Gastroesophageal sphincter (tissue), 3 donors: ENCODE measurements at regions not wholly inside any gene's neighbourhood (a gene's known extent, or its start where the extent isn't known, plus 50 kb on each side); places are given as distances from the start of the nearest gene placed in this dataset.

Source experiments
- CTCF ChIP-seq, 4 experiments: fragments of 200-600 bp in 2 of 4; fragments of 450-650 bp in 2 of 4; sonication (generic) in 1 of 4; IDR thresholded peaks; one replicate each; pipeline ENCODE4 v1.5.1; 2017 to 2019; ENCODE audit warnings: antibody characterized with exemption in 4 of 4, mild to moderate bottlenecking in 2 of 4, moderate library complexity in 2 of 4
- POLR2AphosphoS5 ChIP-seq: sonication (generic); formaldehyde crosslinking; IDR thresholded peaks from one replicate; pipeline ENCODE4 v1.6.1; 2017; ENCODE audit warnings: antibody characterized with exemption

- TF ChIP-seq CTCF (IDR thresholded peaks at IDR 0.05) = no peak
- no peak for TF ChIP-seq POLR2AphosphoS5
These were observed 74.7 kb upstream of the AKT3 start for GRCh38 chr1:243924588-243925349.
